Endometrial microvascular endothelial cells (primary cell): ENCODE measurements at regions not wholly inside any gene's neighbourhood (a gene's known extent, or its start where the extent isn't known, plus 50 kb on each side); places are given as distances from the start of the nearest gene placed in this dataset.

ENCODE experiments used
- in situ Hi-C: cut with HindIII; loops from 2 replicates; pipeline ENCODE4 v1.10.0; 2017; ENCODE audit warnings: low sequenced_read_pairs, low pct_unique_long_range_greater_than_20kb; ENCODE audit errors: inconsistent ontology term

GRCh38 chr5:88436290-88436689, 167.6 kb upstream of the TMEM161B start:
- in situ Hi-C loops, result no loop called here

- in situ Hi-C loops, result no loop called here
Measured at GRCh38 chr5:88428633-88429032, 160.0 kb upstream of the TMEM161B start.

- in situ Hi-C loops, result no loop called here
Measured at GRCh38 chr5:88426441-88426840, 157.8 kb upstream of the TMEM161B start.

GRCh38 chr5:88425124-88425523, 156.5 kb upstream of the TMEM161B start:
- in situ Hi-C loops, result no loop called here

GRCh38 chr5:88419931-88420330, 151.3 kb upstream of the TMEM161B start:
- in situ Hi-C loops, result no loop called here

GRCh38 chr5:88407341-88407740, 138.7 kb upstream of the TMEM161B start:
- in situ Hi-C loops, result no loop called here

- in situ Hi-C loops, result no loop called here
Measured at GRCh38 chr5:88405783-88406182, 137.1 kb upstream of the TMEM161B start.

- in situ Hi-C loops, result no loop called here
Measured at GRCh38 chr5:88404405-88404804, 135.8 kb upstream of the TMEM161B start.

GRCh38 chr5:88401686-88402085, 133.0 kb upstream of the TMEM161B start:
- in situ Hi-C loops, result no loop called here

GRCh38 chr5:88401228-88401627, 132.6 kb upstream of the TMEM161B start:
- in situ Hi-C loops, result no loop called here

GRCh38 chr5:88399561-88399960, 130.9 kb upstream of the TMEM161B start:
- in situ Hi-C loops, result no loop called here

- in situ Hi-C loops, result no loop called here
Measured at GRCh38 chr5:88398316-88398715, 129.7 kb upstream of the TMEM161B start.

- in situ Hi-C loops, result no loop called here
Measured at GRCh38 chr5:88396751-88397281, 128.2 kb upstream of the TMEM161B start.

- in situ Hi-C loops, result no loop called here
Measured at GRCh38 chr5:88396000-88396535, 127.4 kb upstream of the TMEM161B start.

GRCh38 chr5:88395264-88395663, 126.6 kb upstream of the TMEM161B start:
- in situ Hi-C loops, result no loop called here

GRCh38 chr5:88394536-88395175, 126.0 kb upstream of the TMEM161B start:
- in situ Hi-C loops, result no loop called here

GRCh38 chr5:88393716-88394535, 125.3 kb upstream of the TMEM161B start:
- in situ Hi-C loops, result no loop called here

GRCh38 chr5:88393042-88393441, 124.4 kb upstream of the TMEM161B start:
- in situ Hi-C loops, result no loop called here

GRCh38 chr5:88391991-88392390, 123.3 kb upstream of the TMEM161B start:
- in situ Hi-C loops, result no loop called here

GRCh38 chr5:88391116-88391515, 122.5 kb upstream of the TMEM161B start:
- in situ Hi-C loops, result no loop called here
